ENCODE measurements at regions not wholly inside any gene's neighbourhood (a gene's known extent, or its start where the extent isn't known, plus 50 kb on each side); places are given as distances from the start of the nearest gene placed in this dataset.

- Histone ChIP-seq H3K4me2 (ENCODE audit: low read length) (no peak overlapping the region), H3K9me3 (ENCODE audit: insufficient read depth, low read length) (no peaks in the 10 kb centered on the region), H2AFZ (ENCODE audit: low read depth, low read length) (no peak overlapping the region), H3K9ac (ENCODE audit: low read length) (no peak overlapping the region), H3K79me2 (ENCODE audit: low read length) (no peaks in the 10 kb centered on the region), H3K4me3 (ENCODE audit: low read length) (no peak overlapping the region), H3K4me1 (ENCODE audit: low read length) (no peaks in the 10 kb centered on the region), H3K27ac (ENCODE audit: low read length) (no peak overlapping the region), H3K36me3 (replicated peaks; ENCODE audit: low read depth, low read length) (no peaks in the 10 kb centered on the region), H4K20me1 (ENCODE audit: insufficient read depth, low read length) (no peaks in the 10 kb centered on the region), H3K27me3 (ENCODE audit: low read depth, low read length) (no peaks in the 10 kb centered on the region)
- TF ChIP-seq, protein P1, sequence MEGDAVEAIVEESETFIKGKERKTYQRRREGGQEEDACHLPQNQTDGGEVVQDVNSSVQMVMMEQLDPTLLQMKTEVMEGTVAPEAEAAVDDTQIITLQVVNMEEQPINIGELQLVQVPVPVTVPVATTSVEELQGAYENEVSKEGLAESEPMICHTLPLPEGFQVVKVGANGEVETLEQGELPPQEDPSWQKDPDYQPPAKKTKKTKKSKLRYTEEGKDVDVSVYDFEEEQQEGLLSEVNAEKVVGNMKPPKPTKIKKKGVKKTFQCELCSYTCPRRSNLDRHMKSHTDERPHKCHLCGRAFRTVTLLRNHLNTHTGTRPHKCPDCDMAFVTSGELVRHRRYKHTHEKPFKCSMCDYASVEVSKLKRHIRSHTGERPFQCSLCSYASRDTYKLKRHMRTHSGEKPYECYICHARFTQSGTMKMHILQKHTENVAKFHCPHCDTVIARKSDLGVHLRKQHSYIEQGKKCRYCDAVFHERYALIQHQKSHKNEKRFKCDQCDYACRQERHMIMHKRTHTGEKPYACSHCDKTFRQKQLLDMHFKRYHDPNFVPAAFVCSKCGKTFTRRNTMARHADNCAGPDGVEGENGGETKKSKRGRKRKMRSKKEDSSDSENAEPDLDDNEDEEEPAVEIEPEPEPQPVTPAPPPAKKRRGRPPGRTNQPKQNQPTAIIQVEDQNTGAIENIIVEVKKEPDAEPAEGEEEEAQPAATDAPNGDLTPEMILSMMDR (IDR thresholded peaks at IDR 0.05; ENCODE audit: low read depth, low read length): no peak
- no peak for TF ChIP-seq EZH2phosphoT487 (IDR thresholded peaks at IDR 0.05; ENCODE audit: low read depth)
These were observed 214.4 kb downstream of the BARHL2 start for GRCh38 chr1:90502696-90503095.

GRCh38 chr1:90502194-90502593 is 214.9 kb downstream of the BARHL2 start:
- Histone ChIP-seq H4K20me1 (ENCODE audit: insufficient read depth, low read length) (no peaks in the 10 kb centered on the region), H3K9ac (ENCODE audit: low read length) (no peak overlapping the region), H3K27me3 (ENCODE audit: low read depth, low read length) (no peaks in the 10 kb centered on the region), H3K36me3 (replicated peaks; ENCODE audit: low read depth, low read length) (no peaks in the 10 kb centered on the region), H3K4me1 (ENCODE audit: low read length) (no peaks in the 10 kb centered on the region), H3K4me2 (ENCODE audit: low read length) (no peak overlapping the region), H3K9me3 (ENCODE audit: insufficient read depth, low read length) (no peaks in the 10 kb centered on the region), H3K4me3 (ENCODE audit: low read length) (no peak overlapping the region), H2AFZ (ENCODE audit: low read depth, low read length) (no peak overlapping the region), H3K79me2 (ENCODE audit: low read length) (no peaks in the 10 kb centered on the region), H3K27ac (ENCODE audit: low read length) (no peak overlapping the region)
- TF ChIP-seq EZH2phosphoT487 (IDR thresholded peaks at IDR 0.05; ENCODE audit: low read depth): no peak
- TF ChIP-seq, protein P1 (IDR thresholded peaks at IDR 0.05; ENCODE audit: low read depth, low read length): no peak

GRCh38 chr1:90501281-90501680 is 215.8 kb downstream of the BARHL2 start:
- Histone ChIP-seq H3K4me3 (ENCODE audit: low read length) (no peak overlapping the region), H3K4me2 (ENCODE audit: low read length) (no peak overlapping the region), H3K4me1 (ENCODE audit: low read length) (no peaks in the 10 kb centered on the region), H3K79me2 (ENCODE audit: low read length) (no peaks in the 10 kb centered on the region), H3K9ac (ENCODE audit: low read length) (no peak overlapping the region), H2AFZ (ENCODE audit: low read depth, low read length) (no peak overlapping the region), H3K27ac (ENCODE audit: low read length) (no peak overlapping the region), H3K9me3 (ENCODE audit: insufficient read depth, low read length) (no peaks in the 10 kb centered on the region), H3K27me3 (ENCODE audit: low read depth, low read length) (no peaks in the 10 kb centered on the region), H3K36me3 (replicated peaks; ENCODE audit: low read depth, low read length) (no peaks in the 10 kb centered on the region), H4K20me1 (ENCODE audit: insufficient read depth, low read length) (no peaks in the 10 kb centered on the region)
- TF ChIP-seq, protein P1 (IDR thresholded peaks at IDR 0.05; ENCODE audit: low read depth, low read length): no peak
- TF ChIP-seq EZH2phosphoT487 (IDR thresholded peaks at IDR 0.05; ENCODE audit: low read depth): no peak

GRCh38 chr1:90494748-90495282 is 222.3 kb downstream of the BARHL2 start:
- Histone ChIP-seq H3K27me3 (ENCODE audit: low read depth, low read length) (no peaks in the 10 kb centered on the region), H3K4me1 (ENCODE audit: low read length) (no peaks in the 10 kb centered on the region), H3K9me3 (ENCODE audit: insufficient read depth, low read length) (no peaks in the 10 kb centered on the region), H3K79me2 (ENCODE audit: low read length) (no peaks in the 10 kb centered on the region), H3K27ac (ENCODE audit: low read length) (no peak overlapping the region), H3K36me3 (replicated peaks; ENCODE audit: low read depth, low read length) (no peaks in the 10 kb centered on the region), H3K9ac (ENCODE audit: low read length) (no peak overlapping the region), H3K4me3 (ENCODE audit: low read length) (no peak overlapping the region), H3K4me2 (ENCODE audit: low read length) (no peak overlapping the region), H4K20me1 (ENCODE audit: insufficient read depth, low read length) (no peaks in the 10 kb centered on the region), H2AFZ (ENCODE audit: low read depth, low read length) (no peak overlapping the region)
- TF ChIP-seq EZH2phosphoT487 (IDR thresholded peaks at IDR 0.05; ENCODE audit: low read depth): no peak
- TF ChIP-seq, protein P1 (IDR thresholded peaks at IDR 0.05; ENCODE audit: low read depth, low read length): no peak

All from OCI-LY3 (cell line).